HG02642 (cell line): ENCODE measurements at regions not wholly inside any gene's neighbourhood (a gene's known extent, or its start where the extent isn't known, plus 50 kb on each side); places are given as distances from the start of the nearest gene placed in this dataset.

Source experiments
- ATAC-seq: cut with Tn5 transposase; IDR thresholded peaks from one replicate; pipeline ENCODE4 v1.9.1; 2021; ENCODE audit warnings: mild to moderate bottlenecking; ENCODE audit not compliant: unreplicated experiment, poor library complexity

DNA sequence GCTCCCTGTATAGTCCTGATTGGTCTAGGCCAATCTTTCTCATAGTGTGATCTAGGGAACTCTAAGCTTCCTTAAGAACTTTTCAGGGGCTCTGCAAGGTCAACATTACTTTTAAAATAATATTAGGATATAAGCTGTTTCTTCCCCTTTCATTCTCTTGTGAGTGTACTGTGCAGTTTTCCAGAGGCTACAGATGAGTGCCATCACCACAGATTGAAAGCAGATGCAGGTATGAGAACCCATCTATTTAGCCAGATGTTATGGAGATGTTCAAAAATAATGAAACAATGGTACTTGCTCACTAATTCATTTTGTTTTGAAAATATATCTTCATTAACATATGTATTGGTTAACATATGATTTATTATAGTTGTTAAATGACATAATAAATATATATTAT is 169.2 kb upstream of the SEMA3A start:
- no peak for ATAC-seq

DNA sequence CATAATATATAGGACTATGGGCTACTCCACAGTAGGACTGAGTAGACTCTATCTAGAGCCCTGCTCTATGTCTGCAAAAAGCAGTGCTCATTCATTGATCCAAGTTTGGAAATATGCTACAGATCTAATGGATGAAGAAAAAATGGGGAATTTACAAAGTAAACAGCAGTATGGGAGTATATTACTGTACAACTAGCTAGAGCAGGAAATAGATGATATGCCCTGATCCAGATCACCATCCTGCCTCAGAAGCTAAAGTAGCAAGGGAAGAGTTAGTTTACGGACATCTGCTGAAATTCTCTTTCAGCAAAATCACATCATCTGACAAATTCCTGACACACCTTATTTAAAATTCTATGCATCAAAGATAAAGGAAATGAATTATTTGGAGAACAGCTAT is 168.2 kb upstream of the SEMA3A start:
- no peak for ATAC-seq

DNA sequence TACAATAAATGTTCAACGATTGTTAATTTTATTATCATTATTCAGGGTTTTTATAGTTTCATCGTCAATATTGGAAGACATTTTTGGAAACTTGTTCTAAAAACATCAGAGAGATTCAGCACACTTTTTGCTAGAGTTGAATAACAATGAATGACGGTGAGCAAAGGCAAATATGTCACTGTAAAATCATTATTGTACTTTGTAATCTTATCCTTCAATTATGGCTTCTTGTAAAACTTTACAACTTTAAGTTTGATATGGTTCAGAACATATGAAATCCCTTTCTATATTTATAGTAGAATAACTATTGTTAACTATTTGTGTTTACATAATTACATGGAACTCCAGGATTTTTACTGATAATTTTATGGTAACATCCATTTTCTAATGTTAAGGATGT is 167.8 kb upstream of the SEMA3A start:
- no peak for ATAC-seq

DNA sequence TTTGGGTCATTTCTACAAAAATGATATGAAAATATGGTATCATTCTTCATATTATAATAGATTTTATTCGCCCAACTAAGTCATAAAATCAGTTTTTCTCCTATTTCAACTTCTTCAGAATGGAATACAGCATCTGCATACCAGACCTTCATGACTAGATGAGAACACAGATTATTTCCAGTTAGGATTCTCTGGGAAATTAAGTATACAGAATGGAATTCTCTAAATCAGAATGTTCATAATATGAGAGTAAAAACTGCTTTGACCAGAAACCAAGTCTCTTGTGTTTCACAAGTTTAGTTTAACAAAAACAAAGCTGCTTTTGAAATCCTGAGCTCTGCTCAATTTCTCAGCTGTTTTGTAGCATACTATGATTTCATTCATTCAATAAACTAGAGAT is 160.3 kb upstream of the SEMA3A start:
- no peak for ATAC-seq

DNA sequence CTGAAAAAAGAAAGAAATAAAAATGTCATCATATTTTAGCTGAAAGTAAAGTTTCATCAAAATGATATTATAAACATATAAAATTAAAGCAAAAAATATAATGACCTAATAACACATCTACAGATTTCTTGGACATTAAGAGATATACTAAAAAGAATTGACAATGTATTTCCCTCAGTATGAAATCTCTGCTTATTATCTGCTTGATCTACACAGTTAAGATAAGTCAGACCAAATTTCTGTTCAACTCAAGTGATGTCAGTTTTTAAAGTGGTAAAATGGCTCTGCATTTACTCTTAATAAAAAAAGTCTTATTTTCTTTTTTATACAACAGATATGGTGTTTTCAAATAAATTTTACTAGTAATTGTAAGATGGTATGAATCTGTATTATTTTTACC is 159.4 kb upstream of the SEMA3A start:
- ATAC-seq, result no peak

DNA sequence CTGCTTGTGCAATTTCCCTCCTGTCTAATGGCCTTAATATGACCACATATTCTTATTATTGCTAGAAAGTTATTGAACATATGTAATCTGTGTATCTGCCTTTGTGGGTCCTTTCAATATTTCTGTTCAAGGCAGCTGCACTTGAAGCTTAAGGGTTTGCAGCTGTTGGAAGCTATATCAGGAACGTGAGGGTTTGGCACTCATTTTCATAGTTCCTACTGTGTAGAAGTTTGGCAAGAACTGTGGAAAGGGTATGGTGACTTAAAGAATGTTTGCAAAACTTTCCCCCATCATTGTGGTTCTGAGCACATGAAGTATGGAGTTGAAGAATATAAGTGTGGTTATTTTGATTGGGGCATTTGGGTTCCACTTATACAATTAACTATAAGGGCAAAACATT is 144.7 kb upstream of the SEMA3A start:
- ATAC-seq, result no peak

DNA sequence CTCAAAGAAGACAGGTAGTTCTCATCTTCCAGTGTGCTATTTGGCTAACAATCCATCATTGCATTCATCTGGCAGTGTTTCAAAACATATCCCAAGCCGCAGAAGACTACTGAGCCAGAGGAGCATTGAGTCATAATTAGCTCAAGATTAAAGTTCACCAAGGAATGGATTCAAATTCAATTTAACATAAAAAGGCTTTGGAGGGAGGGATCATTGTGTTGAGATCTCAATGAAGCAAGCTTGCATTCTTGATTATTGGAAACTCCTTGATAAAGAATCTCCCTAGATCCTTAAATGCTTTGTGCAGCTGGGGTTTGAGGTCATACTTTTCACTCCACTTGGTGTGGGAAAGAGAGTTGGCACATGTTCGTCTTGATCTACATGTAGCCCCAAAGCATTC is 142.8 kb upstream of the SEMA3A start:
- no peak for ATAC-seq

DNA sequence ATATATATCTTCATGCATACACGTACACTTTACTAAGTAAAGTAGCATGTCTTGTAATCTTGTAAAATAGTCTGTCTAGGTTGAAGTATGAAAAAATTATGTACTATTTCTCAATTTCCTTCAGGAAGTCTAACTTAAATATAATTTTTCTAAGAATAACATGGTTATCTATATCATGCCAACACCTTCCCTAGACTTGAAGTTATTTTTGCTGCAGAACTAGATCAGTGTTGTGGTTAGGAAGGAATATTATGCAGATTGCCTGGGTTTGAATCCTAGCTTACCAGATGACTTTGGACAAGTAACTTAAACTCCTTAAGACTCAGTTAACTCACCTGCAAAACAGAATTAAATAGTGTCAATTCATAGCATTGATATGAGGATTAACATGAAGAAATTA is 142.2 kb upstream of the SEMA3A start:
- ATAC-seq, result peak; percentile 19

DNA sequence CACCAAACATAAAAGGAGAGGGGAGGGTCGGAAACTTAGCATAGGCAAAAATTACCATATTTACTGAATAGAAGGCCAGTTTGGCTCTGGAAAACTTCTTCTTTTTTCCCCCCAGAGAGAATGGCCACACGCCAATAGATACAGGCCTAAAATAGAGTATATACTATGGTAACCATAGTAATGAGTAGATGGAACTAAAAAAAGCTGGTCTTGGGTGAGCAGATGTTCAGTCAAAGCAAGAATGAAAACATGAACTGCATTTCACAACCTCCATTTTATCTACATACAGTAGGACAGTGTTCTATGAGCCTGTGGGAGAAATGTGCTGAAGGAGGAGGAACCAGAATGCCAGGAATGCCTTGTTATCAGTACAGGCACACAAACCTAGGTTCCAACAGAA is 141.7 kb upstream of the SEMA3A start:
- peak; percentile 83 for ATAC-seq

DNA sequence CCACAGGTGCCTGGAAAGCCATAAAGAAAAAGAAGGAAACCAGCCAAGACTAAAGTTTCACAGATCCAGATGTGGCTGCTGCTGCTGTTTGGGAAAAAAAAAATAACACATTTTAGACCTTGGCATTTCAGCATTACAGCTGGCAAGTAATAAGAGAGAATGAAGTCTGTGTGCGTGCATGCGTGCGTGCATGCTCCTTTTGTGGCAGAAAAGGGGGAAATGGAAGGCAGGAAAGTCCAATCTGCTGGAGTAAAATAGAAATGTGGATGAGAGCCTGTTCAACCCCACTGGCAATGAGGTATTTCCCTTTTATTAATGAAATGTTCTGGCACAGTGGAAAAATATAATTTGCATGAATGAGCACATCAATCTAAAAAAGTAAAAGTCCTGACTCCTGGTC is 137.0 kb upstream of the SEMA3A start:
- no peak for ATAC-seq

DNA sequence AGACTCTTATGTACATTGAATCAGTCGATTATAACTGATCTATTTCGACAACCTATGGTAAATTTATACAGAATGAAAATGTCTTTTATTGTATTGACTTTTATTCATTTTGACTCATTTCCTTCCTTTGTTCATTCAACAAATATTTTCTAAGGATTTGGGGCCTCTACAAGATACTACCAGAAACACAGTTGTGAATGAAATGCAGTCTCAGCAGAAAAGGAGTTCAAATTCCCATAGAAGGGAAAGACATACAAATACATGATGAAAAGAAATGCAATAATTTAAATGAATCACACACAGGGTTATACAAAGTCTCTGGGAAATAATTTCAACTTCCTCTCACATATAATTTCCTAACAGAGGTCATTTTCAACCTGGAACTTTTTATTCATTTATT is 134.0 kb upstream of the SEMA3A start:
- no peak for ATAC-seq

DNA sequence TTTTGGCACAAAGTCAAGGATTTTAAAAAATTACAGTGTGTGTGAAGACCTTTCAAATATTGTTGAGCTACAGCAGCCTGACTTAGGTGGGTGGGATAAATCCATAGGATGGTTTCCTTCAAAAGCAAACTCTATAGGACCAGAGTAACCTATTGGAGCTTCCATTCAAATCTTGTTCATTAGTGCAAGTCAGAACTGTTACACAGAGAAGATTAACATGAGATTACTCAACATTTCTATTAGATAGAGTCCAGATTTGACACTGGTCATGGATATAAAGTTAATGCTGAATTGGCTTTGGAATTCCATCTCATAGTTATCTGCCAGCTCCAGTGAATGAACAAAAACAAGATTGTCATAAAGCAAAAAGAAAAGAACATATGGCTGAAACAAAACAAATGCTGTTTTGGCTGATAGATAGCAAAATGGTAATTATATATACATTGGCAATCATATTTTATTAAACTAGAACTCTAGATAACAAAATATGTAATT is 129.6 kb upstream of the SEMA3A start:
- no peak for ATAC-seq

DNA sequence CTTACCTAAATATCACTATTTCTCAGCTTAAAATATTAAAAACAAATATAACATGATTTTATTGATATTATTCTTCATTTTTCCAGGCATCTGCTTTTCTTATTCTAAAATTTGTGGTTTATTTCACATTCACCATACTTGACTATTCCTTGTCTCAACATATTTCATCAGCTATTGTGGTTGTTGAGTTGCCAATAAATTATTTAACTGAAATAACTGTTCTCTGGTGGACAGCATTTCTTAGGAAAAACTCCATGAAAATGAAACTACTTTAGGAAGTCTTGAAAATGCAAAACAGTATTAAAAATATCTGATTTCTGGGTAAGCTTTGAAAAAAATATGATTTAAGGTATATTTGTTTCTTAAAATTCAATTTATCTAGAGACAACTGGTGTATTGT is 122.9 kb upstream of the SEMA3A start:
- no peak for ATAC-seq

DNA sequence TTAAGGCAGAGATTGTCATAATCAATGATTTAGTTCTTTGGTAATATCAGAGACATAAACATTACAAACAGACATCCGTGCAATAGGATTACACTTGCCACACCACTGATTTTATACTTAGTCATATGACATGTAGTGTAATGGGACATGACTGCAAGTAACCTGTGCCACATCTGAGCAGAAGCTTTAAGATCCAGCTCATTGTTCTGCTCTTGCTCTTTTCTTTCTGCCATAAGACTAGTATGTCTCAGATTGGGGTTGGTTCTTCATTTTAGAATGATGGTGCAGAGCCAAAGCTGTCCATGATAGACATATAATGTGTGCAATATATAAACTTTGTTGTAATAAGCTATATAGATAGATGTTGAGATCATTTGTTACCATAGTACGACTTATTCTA is 119.7 kb upstream of the SEMA3A start:
- ATAC-seq, result no peak

DNA sequence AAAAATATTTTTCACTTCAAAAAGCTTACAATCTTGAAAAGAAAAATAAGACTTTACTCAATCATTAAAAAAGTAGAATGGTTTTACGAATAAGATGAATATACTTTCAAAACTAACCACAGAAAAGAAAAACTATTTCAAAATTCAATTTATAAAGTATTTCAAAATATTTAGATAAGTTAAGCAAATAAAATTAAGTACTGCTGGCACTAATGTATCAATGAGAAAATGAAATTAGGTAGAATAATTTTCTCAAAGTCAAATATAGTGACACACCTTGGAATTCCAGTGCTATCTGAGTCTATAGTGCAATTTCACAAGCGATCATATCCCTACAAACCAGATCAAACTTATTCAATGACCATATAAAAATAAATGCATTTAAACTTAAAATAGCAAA is 109.8 kb upstream of the SEMA3A start:
- no peak for ATAC-seq

DNA sequence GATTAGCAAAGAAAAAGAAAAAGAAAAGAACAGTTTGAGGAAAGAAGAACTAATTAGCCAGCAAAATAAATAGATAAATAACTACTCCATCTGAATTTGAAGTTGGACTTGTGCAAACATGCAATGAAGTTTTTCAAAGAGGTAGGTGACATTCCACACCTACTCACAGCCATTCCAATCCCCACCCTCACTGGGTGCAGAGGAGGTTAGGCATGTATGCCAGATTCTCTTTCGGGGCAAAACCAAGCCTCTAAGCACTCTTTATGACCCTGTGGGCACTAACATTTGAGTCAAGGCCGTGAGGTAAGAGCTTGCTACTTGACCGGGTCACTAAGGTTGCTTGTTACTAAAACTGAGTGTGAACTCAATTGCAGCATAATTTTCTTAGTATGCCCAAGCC is 108.4 kb upstream of the SEMA3A start:
- ATAC-seq, result no peak

DNA sequence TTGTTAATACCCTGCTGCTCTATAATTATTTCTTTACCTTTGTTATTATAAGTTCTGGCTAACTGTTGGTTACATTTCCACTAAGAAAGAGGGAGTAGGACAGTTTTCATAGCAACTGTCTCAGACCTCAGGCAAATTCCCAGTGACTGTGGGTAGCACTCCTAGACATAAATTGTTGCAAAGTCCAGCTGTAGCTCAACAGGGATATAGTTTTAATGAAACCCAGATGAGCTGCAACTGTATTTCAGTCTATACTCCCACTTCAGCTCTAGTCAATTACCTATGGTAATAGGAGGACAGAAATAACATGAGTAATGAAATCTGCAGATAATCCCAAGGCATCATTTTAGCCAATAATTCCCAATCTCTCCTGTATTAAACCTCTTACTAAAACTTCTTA is 103.0 kb upstream of the SEMA3A start:
- no peak for ATAC-seq

DNA sequence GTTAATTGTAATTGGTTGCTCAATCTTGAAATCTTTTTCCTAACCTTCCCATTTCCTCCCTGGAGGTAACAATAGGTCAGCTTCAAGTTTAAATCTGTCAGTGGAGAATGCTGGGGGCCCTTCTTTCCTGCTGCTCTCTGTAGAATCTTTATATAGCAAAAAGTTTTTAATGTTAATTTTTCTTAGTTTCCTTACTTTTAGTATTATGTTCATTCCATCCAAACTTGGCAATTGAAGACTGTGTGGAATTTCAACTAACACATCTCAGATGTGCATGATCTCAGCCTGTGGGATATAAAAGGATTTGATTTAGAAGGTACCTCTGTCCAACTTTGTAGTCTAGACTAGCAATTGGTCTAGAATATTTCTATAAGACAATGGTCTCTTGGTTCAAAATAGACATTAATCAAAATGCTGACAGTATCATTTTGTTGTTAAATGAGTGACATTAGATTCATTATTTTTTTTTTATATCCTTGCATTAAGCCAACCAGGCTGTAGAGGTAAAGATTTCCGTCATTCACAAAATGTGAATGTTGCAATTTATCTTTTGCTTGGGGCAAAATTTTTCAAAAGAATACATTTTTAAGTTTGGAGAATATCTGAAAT is 100.4 kb upstream of the SEMA3A start:
- no peak for ATAC-seq

DNA sequence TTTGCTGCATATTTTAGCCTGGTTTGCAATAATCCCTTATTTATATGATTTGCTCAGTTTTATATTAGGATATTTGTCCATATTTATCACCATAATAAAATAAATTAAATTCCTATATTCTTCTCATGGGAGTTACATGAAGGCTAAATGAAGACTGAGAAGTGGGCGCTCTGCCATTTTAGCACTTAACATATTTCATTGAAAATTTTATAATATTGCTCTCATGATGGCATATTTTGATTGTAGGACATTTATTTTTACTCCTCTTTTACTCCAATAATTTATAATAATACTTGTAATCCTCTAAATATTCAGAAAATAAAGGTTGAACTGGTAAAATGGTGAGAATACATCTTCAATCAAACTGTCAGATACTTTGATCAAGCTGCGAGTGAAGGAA is 99.8 kb upstream of the SEMA3A start:
- ATAC-seq, result no peak

DNA sequence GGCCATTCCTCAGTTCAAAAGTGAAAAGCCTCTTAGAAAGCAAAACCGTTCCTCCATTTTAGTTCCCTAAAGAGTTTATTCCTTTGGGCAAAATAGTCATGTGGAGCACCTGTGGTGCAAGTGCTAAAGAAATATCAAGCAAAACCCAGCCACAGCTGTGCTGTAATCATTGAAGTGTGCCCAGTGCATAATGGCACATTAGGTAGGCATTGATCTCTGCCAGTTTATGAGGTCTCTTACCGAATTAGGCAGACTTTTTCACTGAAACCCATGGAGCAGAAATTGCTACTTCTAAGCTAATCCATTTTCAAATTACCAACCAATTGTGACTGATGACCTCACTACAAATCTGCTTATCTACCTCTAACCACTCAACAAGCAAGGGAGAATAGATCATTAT is 97.2 kb upstream of the SEMA3A start:
- ATAC-seq, result no peak

DNA sequence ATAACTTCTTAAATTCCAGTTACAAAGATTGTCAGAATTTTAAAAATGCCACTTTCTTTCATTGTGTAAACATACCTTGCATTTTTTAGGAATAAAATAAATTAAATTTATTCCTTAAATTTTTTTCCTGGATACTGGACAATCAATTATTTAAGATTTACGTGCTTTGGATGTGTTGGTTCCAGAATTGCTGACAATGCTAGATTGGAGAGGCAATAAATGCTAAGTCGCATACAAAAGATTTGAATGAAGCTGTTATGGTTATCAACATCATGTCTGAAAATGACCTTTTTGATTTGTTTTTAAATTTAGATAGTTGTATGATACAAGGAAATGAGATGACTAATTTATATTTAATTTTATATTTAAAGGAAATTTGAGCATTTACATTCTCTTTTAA is 89.2 kb upstream of the SEMA3A start:
- no peak for ATAC-seq

DNA sequence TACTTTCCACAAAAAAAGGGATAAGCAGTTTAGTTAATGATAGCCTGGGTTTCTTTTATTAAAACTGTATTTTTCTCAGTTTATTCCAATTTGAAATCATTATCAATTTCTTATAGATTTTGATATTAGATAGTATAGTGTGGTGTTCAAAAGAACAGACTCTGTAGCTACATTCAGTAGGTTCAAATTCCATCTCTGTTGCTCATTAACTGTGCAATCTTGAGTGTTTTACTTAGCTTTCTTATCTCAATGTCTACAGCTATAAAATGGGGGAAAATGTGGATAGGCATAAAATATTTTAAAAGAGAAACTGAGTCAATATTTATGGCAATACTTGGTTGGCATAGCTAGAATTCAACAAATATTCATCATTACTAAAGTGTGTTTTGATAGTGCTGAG is 86.9 kb upstream of the SEMA3A start:
- ATAC-seq, result no peak

DNA sequence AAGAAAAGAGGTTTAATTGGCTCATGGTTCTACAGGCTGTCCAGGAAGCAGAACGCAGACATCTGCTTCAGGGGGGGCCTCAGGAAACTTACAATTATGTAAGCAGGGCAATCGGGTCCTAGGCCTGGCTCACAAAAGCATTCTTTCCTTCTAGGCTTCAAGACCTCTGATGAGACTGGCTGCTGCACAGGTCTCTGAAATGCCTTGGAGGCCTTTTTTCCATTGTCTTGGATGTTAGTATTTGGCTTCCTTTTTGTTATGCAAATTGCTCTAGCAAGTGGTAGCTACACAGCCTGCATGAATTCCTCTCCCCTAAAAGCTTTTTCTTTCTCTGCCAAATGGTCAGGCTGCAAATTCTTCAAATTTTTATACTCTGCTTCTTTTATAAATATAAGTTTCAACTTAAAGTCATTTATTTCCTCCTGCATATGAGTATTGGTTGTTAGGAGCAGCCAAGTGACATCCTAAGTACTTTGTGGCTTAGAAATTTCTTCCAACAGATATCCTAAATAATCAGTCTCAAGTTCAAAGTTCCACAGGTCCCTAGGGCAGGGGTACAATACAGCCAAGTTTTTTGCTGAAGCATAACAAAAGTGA is 83.1 kb upstream of the SEMA3A start:
- ATAC-seq, result no peak
